Urinary bladder (tissue), 3 donors: ENCODE measurements at regions not wholly inside any gene's neighbourhood (a gene's known extent, or its start where the extent isn't known, plus 50 kb on each side); places are given as distances from the start of the nearest gene placed in this dataset.
A peak's percentile ranks its signal among the peaks of the same experiment; 100 is the strongest.
"Not testable (repeated sequence)": the region's sequence is repeated elsewhere in the genome, so short reads cannot be mapped to it uniquely, and the experiment has no call there.

Source experiments
- DNase-seq: peaks from one replicate; pipeline ENCODE4 v3.0.0-alpha.2; 2015; ENCODE audit errors: extremely low spot score
- H3K27ac ChIP-seq: one replicate; pipeline ENCODE4 v1.5.1; 2013; ENCODE audit warnings: low read depth, mild to moderate bottlenecking, moderate library complexity
- H3K36me3 ChIP-seq: one replicate; pipeline ENCODE4 v1.6.1; 2013; ENCODE audit warnings: mild to moderate bottlenecking, moderate library complexity; ENCODE audit not compliant: insufficient read depth
- H3K4me1 ChIP-seq: one replicate; pipeline ENCODE4 v1.6.1; 2013; ENCODE audit warnings: mild to moderate bottlenecking, moderate library complexity; ENCODE audit not compliant: insufficient read depth
- H3K4me3 ChIP-seq: one replicate; pipeline ENCODE4 v1.5.1; 2013; ENCODE audit warnings: low read depth, low read length
- WGBS: extraction: QIAGEN DNeasy Blood & Tissue Kit; methylation state at CpG from one replicate; pipeline ENCODE4 v1.1.7; 2013; 5-methylcytosine and 5-hydroxymethylcytosine counted together
- donor health status: healthy with polysubstance abuse.
- donor health status: healthy.

DNA sequence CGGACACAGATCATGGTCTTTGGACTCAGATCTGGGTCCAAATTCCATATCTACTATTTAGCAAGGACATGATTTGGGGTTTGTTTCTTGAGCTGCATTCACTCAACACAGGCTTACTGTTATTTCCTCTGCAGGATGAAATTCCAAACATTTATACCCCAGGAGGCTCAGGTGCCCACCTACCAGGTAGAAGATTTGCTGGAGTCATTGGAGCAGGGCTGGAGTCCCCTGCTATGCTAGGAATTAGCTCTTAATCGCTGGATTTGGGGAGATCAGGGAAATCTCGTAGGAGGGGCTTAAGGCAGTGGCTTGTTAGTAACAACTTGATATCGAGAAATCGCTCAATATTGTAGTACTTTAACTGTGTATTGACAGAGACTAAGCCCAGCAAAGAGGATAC, 193.0 kb downstream of the IL20RB start:
- Histone ChIP-seq H3K4me1 (no peaks in the 10 kb centered on the region), H3K27ac (no peak overlapping the region), H3K36me3 (no peaks in the 10 kb centered on the region), H3K4me3 (no peak overlapping the region)
- no peak for DNase-seq
- 82% methylated on average over 5 of the region's 5 CpGs for WGBS

DNA sequence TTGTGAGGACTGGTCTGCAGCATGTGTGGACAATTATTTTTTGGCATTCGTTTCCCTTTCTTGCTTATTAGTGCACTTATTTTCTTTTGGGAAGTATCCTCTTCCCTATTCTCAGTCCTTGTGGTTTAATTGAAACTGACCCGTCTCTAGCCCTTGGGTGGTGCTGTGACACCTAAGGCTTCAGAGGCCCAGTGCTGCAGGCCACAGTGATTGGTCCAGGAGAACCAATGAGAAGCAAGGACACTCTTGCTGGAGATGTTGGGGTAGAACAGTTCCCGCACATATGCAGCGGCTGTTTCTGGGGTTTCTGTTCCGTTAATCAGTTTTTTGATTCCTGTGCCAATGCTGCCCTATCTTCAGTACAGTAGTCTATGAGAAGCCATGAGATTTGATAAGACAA, 195.3 kb downstream of the IL20RB start:
- 90% methylated on average over 5 of the region's 5 CpGs for WGBS
- H3K36me3 ChIP-seq, H3K27ac ChIP-seq, H3K4me1 ChIP-seq, DNase-seq, H3K4me3 ChIP-seq: not testable (repeated sequence)

DNA sequence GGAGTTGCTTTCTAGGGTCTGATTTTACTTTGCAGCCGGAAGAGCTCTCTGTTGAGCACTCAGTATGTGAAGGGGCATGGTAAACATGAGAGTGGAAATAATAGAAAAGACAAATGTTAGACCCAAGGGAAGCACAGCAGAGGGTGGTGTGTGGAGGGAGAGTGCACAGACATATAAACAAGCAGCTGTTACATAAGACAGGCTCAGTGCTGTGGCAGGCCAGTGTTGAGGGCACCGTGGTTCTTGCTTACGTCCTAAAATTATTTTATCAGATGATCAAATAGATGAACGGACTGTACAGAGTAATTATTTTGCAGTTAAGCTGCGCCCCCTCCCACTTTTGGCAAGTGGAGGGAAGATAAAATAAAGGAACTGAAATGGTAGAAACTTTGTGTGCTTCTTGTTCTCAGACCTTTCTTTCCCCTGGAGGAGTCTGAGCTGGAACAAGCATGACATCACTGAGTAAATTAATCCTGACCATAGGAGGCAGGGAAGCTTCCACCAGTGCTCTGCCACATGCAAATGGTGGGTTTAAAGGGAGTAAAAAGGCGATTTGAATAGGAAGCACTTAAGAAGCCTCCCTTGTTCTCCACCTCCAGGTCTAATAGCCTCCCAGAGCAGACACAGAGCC, 205.6 kb downstream of the IL20RB start:
- Histone ChIP-seq H3K36me3 (no peaks in the 10 kb centered on the region), H3K4me1 (no peaks in the 10 kb centered on the region), H3K4me3 (no peak overlapping the region), H3K27ac (no peak overlapping the region)
- DNase-seq, result peak; percentile 8
- WGBS, result 15% methylated on average over 6 of the region's 6 CpGs

DNA sequence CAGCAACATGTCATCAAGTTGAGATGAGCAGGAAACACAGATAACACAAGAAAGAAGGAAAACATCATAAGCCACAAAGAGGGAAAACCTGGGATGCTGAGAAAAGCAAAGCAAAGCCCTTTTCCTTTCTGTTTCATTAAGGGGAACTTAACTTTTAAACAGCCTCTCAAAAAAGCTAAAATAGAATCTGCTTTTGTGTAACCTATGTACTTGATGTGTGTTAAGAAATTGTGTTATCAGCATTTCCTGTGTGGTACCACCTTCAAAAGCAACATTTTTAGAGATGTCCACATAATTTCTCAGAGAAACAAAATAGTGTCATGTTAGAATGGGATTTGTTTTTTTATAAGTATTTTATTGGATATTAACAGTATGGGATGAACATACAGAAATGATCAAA, 206.2 kb downstream of the IL20RB start:
- Histone ChIP-seq H3K27ac (no peak overlapping the region), H3K36me3 (no peaks in the 10 kb centered on the region), H3K4me3 (no peak overlapping the region)

DNA sequence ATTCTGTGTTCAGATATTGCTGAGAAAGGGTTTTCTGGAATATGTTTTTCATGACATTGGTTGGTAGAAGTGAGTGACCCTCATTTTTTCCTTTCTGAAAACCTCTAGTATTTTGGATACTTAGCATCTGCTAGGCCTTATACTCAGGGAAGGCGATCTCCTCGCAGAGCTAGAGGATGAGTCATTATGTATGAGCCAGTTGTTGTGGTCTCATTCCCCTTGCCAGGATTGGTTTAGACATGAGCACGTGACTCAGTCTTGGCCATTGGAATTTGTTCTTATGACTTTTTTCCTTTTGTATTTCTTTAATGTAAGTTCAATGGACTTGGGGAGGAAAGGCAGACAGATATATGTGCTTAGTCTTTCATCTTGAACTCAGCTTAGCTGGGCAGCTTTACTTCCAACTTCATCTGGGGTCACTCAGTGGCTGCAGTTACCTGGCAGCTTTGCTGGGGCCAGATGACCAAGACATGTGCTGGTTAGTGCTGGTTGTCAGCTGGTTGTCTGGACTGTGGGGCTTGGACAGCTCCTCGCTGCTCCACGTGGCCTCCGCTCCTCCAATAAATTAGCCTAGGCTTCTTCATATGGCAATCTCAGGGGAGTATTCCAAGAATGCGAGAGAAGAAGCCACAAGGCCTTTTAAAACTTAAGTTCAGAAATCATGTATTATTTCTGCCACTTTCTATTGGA, 207.5 kb downstream of the IL20RB start:
- WGBS, result 80% methylated on average over 7 of the region's 7 CpGs
- no peak for DNase-seq
- no peak overlapping the region for H3K4me3 ChIP-seq
- no peaks in the 10 kb centered on the region for H3K36me3 ChIP-seq
- no peaks in the 10 kb centered on the region for H3K4me1 ChIP-seq
- no peak overlapping the region for H3K27ac ChIP-seq

More for the DNA sequence above, 206.2 kb downstream of the IL20RB start:
- no peak for DNase-seq
- no peaks in the 10 kb centered on the region for H3K4me1 ChIP-seq

DNA sequence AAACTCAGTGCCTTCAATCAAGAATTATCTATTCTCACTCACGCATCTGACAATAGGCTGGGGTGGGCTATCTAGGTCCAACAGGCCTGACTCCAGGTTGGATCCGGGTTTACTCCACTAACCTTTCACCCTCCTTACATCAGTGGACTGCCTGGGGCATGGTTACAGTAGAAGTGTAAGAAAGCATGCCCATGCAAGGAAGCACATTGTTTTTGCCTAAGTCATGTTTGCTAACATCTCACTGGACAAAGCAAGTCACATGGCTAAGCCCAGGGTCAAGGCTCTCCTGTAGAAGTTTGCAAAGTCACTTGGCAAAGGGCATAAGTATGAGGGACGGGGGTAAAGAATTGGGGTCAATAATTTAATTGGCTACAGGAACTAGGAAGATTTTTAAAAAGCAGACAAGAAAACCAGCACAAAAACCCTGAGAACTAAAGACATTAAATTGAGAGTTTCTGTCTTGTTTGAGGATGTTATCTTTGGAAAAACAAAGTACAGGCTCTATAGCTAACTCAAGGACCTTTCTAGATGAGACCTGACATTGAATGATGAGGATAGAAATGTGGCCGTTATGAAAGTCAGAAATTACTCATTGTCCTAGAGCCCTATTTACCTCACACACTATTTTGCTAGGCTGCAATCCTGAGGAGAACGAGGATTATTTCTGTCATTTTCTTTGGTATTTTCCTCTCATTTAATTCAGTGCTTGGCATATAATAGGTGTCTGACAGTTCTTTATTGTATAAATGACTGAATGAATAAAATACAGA, 214.2 kb downstream of the IL20RB start:
- 86% methylated on average over 5 of the region's 5 CpGs for WGBS
- no peak for DNase-seq
- Histone ChIP-seq H3K4me1 (no peaks in the 10 kb centered on the region), H3K36me3 (no peaks in the 10 kb centered on the region), H3K27ac (no peak overlapping the region), H3K4me3 (no peak overlapping the region)

DNA sequence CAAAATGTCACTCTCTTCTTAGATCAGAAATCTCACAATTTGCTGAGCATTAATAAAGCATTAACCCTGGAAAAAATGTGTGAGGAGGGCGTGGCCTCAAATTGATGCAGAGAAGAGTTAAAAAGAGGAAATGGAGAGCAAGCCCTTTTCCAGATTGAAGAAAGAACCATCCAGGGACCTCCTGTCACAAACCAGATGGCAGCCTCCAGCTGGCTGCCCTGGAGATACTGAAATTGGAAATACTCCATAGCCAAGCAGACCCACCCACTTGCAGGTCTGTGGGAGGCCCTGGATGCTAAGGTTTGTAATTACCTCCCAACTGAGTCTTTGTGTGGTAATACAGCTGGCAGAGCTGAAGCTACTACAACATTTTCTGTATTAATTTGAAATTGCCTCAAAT, 214.9 kb downstream of the IL20RB start:
- Histone ChIP-seq H3K27ac (no peak overlapping the region), H3K4me1 (no peaks in the 10 kb centered on the region), H3K4me3 (no peak overlapping the region), H3K36me3 (no peaks in the 10 kb centered on the region)
- 71% methylated on average over 1 of the region's 1 CpG for WGBS
- DNase-seq, result no peak

DNA sequence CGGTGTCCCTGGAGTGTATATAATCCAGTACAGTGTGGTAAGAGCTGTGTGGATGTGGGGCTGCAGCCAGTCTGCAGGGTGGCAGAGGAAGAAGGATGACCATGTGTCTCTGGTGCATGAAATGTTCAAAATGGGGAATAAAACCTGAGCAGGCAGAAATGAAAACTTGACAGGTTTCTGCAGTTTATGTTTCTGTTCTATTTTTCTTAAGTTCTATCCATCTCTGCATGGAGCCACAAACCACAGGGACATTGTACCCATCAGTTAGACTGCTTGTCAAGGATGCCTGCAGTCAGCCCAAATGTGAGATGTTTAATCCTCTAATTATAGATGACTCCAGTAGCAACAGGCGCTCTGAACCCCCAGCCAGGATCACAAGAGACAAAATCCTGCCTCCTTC, 216.7 kb downstream of the IL20RB start:
- 83% methylated on average over 2 of the region's 2 CpGs for WGBS
- Histone ChIP-seq H3K4me3 (no peak overlapping the region), H3K27ac (no peak overlapping the region), H3K36me3 (no peaks in the 10 kb centered on the region), H3K4me1 (no peaks in the 10 kb centered on the region)
- no peak for DNase-seq

DNA sequence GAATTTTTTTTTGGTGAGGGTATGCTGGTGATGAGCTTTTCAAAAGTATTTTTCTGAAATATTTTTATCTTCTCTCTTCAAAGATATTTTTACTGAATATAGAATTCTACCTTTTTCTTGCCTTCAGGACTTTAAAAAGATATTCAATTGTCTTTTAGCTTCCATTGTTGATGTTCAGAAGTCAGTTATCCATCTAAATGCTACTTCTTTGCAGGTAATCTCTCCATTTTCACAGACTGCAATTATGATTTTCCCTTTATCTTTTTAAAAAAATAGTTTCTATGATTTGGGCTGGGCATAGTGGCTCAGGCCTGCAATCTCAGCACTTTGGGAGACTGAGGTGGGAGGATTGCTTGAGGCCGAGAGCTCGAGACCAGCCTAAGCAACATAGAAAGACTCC, 222.4 kb downstream of the IL20RB start:
- H3K4me1 ChIP-seq, result no peaks in the 10 kb centered on the region
- no peak overlapping the region for H3K27ac ChIP-seq
- H3K36me3 ChIP-seq, result no peaks in the 10 kb centered on the region
- no peak for DNase-seq
- H3K4me3 ChIP-seq, result no peak overlapping the region
- WGBS, result 94% methylated on average over 2 of the region's 2 CpGs

DNA sequence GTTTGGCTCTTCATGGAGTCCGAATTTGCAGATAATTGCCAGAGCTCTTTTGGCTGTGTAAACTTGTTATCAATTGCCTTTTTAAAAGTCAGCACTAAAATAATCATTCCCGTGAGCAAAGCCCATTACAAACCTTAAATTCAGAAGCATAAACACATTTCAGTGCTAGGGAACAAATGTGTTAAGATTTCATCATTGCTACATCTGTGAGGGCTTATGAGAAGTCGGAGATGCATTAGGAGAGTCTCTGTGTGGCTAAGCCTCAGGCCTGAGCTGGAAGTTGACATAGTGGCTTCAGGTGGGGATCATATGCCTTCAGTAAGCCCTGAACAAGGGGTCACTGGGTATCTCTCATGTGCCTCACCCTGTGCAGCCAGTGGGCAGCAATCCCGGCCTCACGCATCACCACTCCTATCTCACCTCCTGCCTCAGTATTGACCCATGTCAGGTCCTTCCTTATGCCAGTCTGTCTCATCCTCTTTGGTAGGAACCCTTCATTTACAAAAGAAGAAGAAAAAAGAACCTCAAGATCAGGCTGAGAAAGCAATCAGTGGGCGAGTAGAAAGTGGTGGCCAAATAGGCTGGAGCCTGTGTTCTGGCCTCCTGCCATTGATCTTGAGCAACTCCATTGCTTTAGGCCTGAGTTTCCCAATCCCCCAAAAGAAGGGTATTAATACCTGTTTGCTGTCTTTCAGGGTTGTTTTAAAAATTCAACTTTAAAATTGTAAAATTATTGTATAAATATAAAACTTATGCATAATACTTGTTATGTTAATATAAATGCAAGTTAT, 233.5 kb downstream of the IL20RB start:
- 74% methylated on average over 6 of the region's 6 CpGs for WGBS

DNA sequence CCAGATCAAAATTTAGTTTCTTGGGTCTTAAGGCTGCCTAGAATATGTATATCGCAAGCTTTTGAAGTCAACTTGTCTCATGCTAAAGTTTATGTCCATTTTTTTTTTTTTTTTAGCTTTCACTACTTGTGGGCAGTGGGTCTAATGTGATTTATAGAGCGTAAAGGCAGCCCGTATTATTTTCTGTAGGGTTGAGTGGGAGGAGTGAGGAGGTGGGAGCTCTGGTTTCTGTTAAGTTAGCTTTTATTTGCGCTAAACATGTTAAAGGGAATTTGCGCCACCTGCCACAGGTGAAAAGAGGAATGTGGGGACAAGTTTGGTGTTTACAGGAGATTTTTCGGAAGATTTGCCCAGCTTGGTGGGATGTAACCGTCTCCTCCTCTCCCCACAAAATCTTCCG, 234.2 kb downstream of the IL20RB start:
- no peaks in the 10 kb centered on the region for H3K4me1 ChIP-seq
- DNase-seq, result no peak
- no peak overlapping the region for H3K27ac ChIP-seq
- no peaks in the 10 kb centered on the region for H3K36me3 ChIP-seq
- WGBS, result 77% methylated on average over 8 of the region's 8 CpGs
- H3K4me3 ChIP-seq, result no peak overlapping the region

More for the DNA sequence above, 233.5 kb downstream of the IL20RB start:
- no peak overlapping the region for H3K4me3 ChIP-seq
- no peak for DNase-seq
- no peaks in the 10 kb centered on the region for H3K36me3 ChIP-seq
- H3K27ac ChIP-seq, result no peak overlapping the region
- H3K4me1 ChIP-seq, result no peaks in the 10 kb centered on the region

DNA sequence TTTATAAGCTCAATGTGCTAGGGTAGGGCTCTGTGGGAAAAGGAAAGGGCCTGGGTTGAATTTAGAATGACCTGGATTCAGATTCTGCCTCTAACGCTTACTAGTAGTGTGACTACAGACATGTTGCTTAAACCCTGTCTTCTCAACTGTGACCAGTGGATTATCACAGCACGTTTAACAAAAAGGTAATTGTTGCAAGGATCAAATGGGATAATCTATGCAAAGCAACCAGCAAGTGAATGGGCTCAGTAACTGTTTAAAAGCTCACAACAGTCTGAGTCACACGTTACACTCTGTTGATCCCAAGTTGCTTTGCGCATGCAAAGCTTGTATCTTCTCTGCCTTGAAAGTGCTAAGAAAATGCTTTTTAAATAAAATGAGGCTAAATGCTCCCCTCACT, 236.5 kb downstream of the IL20RB start:
- Histone ChIP-seq H3K4me3 (no peak overlapping the region), H3K36me3 (no peaks in the 10 kb centered on the region), H3K27ac (no peak overlapping the region), H3K4me1 (no peaks in the 10 kb centered on the region)
- WGBS, result 64% methylated on average over 4 of the region's 4 CpGs
- DNase-seq, result no peak

DNA sequence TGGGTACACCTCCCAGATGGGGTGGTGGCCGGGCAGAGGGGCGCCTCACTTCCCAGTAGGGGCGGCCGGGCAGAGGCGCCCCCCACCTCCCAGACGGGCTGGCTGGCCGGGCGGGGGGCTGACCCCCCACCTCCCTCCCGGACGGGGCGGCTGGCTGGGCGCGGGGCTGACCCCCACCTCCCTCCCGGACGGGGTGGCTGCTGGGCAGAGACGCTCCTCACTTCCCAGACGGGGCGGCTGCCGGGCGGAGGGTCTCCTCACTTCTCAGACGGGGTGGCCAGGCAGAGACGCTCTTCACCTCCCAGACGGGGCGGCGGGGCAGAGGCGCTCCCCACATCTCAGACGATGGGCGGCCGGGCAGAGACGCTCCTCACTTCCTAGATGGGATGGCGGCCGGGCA, 240.6 kb downstream of the IL20RB start:
- not testable (repeated sequence) for DNase-seq, H3K4me1 ChIP-seq, H3K4me3 ChIP-seq, H3K27ac ChIP-seq, H3K36me3 ChIP-seq
- 96% methylated on average over 28 of the region's 32 CpGs for WGBS
